ENCODE measurements at regions not wholly inside any gene's neighbourhood (a gene's known extent, or its start where the extent isn't known, plus 50 kb on each side); places are given as distances from the start of the nearest gene placed in this dataset.

DNA sequence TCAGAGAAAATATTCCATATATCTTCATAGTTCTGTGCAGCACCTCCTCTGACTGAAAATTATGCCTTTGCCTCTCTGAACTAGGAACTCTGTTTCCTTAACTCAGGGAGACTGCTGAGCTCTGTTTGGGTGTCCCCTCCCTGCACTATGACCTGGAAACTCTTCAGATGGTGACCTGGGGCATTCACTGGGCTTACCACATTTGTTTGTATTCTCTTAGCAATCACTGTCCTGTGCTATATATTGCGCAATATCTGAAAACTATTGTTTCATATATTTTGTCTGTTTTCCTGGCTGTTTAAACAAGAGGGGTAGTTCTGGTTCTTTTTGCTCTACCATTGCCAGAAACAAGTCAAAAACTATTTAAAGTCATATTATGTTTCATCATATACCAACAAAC lies 181.8 kb upstream of the KIAA1217 start:
- H3K79me2 ChIP-seq (ENCODE audit: insufficient read depth, low read length), result no peaks in the 10 kb centered on the region
- no peaks in the 10 kb centered on the region for H3K36me3 ChIP-seq (ENCODE audit: insufficient read depth, low read length)
- no peak overlapping the region for H3K4me2 ChIP-seq (ENCODE audit: insufficient read depth, low read length)
- H4K20me1 ChIP-seq (ENCODE audit: insufficient read depth, low read length), result no peaks in the 10 kb centered on the region
- DNase-seq (no peak), ATAC-seq (ENCODE audit: insufficient read depth, low read depth) (no peak)
- no peaks in the 10 kb centered on the region for H3K4me1 ChIP-seq (ENCODE audit: insufficient read depth, low read length)
- no peak overlapping the region for H3K9ac ChIP-seq (ENCODE audit: low read depth, low read length)
- TF ChIP-seq EZH2 (IDR thresholded peaks at IDR 0.05; ENCODE audit: borderline replicate concordance, low read depth, low read length, severe bottlenecking), result no peak
- no peak for TF ChIP-seq CTCF (IDR thresholded peaks at IDR 0.05; ENCODE audit: borderline replicate concordance, extremely low read depth, low read length, poor library complexity, severe bottlenecking)
- no peaks in the 10 kb centered on the region for H3K27me3 ChIP-seq (ENCODE audit: insufficient read depth, low read length, poor library complexity)
- no peak overlapping the region for H2AFZ ChIP-seq (ENCODE audit: low read depth, low read length)
- H3K4me3 ChIP-seq (ENCODE audit: low read depth in 1 of 2, low read length in 2 of 2), result no peak overlapping the region
- H3K9me3 ChIP-seq (ENCODE audit: insufficient read depth, low read length, severe bottlenecking), result no peaks in the 10 kb centered on the region
- no peak overlapping the region for H3K27ac ChIP-seq (ENCODE audit: low read length)

GRCh38 chr10:24034571-24034970 lies 174.4 kb upstream of the KIAA1217 start:
- H4K20me1 ChIP-seq (ENCODE audit: insufficient read depth, low read length), result no peaks in the 10 kb centered on the region
- H3K4me2 ChIP-seq (ENCODE audit: insufficient read depth, low read length), result no peak overlapping the region
- H3K27ac ChIP-seq (ENCODE audit: low read length), result no peak overlapping the region
- H3K27me3 ChIP-seq (ENCODE audit: insufficient read depth, low read length, poor library complexity), result no peaks in the 10 kb centered on the region
- H3K9ac ChIP-seq (ENCODE audit: low read depth, low read length), result no peak overlapping the region
- H3K4me1 ChIP-seq (ENCODE audit: insufficient read depth, low read length), result no peaks in the 10 kb centered on the region
- H3K9me3 ChIP-seq (ENCODE audit: insufficient read depth, low read length, severe bottlenecking), result no peaks in the 10 kb centered on the region
- no peaks in the 10 kb centered on the region for H3K79me2 ChIP-seq (ENCODE audit: insufficient read depth, low read length)
- H3K36me3 ChIP-seq (ENCODE audit: insufficient read depth, low read length), result no peaks in the 10 kb centered on the region
- H2AFZ ChIP-seq (ENCODE audit: low read depth, low read length), result no peak overlapping the region
- DNase-seq (no peak), ATAC-seq (ENCODE audit: insufficient read depth, low read depth) (no peak)
- no peak overlapping the region for H3K4me3 ChIP-seq (ENCODE audit: low read depth in 1 of 2, low read length in 2 of 2)
- TF ChIP-seq CTCF (IDR thresholded peaks at IDR 0.05; ENCODE audit: borderline replicate concordance, extremely low read depth, low read length, poor library complexity, severe bottlenecking) (no peak), EZH2 (IDR thresholded peaks at IDR 0.05; ENCODE audit: borderline replicate concordance, low read depth, low read length, severe bottlenecking) (no peak)

GRCh38 chr10:24035761-24036160 lies 173.2 kb upstream of the KIAA1217 start:
- H3K9me3 ChIP-seq (ENCODE audit: insufficient read depth, low read length, severe bottlenecking), result no peaks in the 10 kb centered on the region
- no peak overlapping the region for H2AFZ ChIP-seq (ENCODE audit: low read depth, low read length)
- H3K36me3 ChIP-seq (ENCODE audit: insufficient read depth, low read length), result no peaks in the 10 kb centered on the region
- TF ChIP-seq CTCF (IDR thresholded peaks at IDR 0.05; ENCODE audit: borderline replicate concordance, extremely low read depth, low read length, poor library complexity, severe bottlenecking) (no peak), EZH2 (IDR thresholded peaks at IDR 0.05; ENCODE audit: borderline replicate concordance, low read depth, low read length, severe bottlenecking) (no peak)
- H3K9ac ChIP-seq (ENCODE audit: low read depth, low read length), result no peak overlapping the region
- no peaks in the 10 kb centered on the region for H4K20me1 ChIP-seq (ENCODE audit: insufficient read depth, low read length)
- H3K4me1 ChIP-seq (ENCODE audit: insufficient read depth, low read length), result no peaks in the 10 kb centered on the region
- no peaks in the 10 kb centered on the region for H3K79me2 ChIP-seq (ENCODE audit: insufficient read depth, low read length)
- DNase-seq (no peak), ATAC-seq (ENCODE audit: insufficient read depth, low read depth) (no peak)
- no peak overlapping the region for H3K4me3 ChIP-seq (ENCODE audit: low read depth in 1 of 2, low read length in 2 of 2)
- H3K4me2 ChIP-seq (ENCODE audit: insufficient read depth, low read length), result no peak overlapping the region
- no peaks in the 10 kb centered on the region for H3K27me3 ChIP-seq (ENCODE audit: insufficient read depth, low read length, poor library complexity)
- no peak overlapping the region for H3K27ac ChIP-seq (ENCODE audit: low read length)

- H3K27ac ChIP-seq (ENCODE audit: low read length), result no peak overlapping the region
- no peaks in the 10 kb centered on the region for H3K4me1 ChIP-seq (ENCODE audit: insufficient read depth, low read length)
- no peaks in the 10 kb centered on the region for H4K20me1 ChIP-seq (ENCODE audit: insufficient read depth, low read length)
- DNase-seq, result no peak
- H3K4me2 ChIP-seq (ENCODE audit: insufficient read depth, low read length), result no peak overlapping the region
- H3K27me3 ChIP-seq (ENCODE audit: insufficient read depth, low read length, poor library complexity), result peaks cover 2% of the 10 kb centered on the region
- no peaks in the 10 kb centered on the region for H3K9me3 ChIP-seq (ENCODE audit: insufficient read depth, low read length, severe bottlenecking)
- no peak overlapping the region for H2AFZ ChIP-seq (ENCODE audit: low read depth, low read length)
- TF ChIP-seq CTCF (IDR thresholded peaks at IDR 0.05; ENCODE audit: borderline replicate concordance, extremely low read depth, low read length, poor library complexity, severe bottlenecking) (no peak), EZH2 (IDR thresholded peaks at IDR 0.05; ENCODE audit: borderline replicate concordance, low read depth, low read length, severe bottlenecking) (no peak)
- no peak overlapping the region for H3K4me3 ChIP-seq (ENCODE audit: low read depth in 1 of 2, low read length in 2 of 2)
- no peak for ATAC-seq (ENCODE audit: insufficient read depth, low read depth)
- no peak overlapping the region for H3K9ac ChIP-seq (ENCODE audit: low read depth, low read length)
- H3K79me2 ChIP-seq (ENCODE audit: insufficient read depth, low read length), result no peaks in the 10 kb centered on the region
- H3K36me3 ChIP-seq (ENCODE audit: insufficient read depth, low read length), result no peaks in the 10 kb centered on the region
These were observed 169.6 kb upstream of the KIAA1217 start for GRCh38 chr10:24039315-24039714.

Data from DND-41 (cell line).